NCI-H2081 (cell line): ENCODE measurements at regions not wholly inside any gene's neighbourhood (a gene's known extent, or its start where the extent isn't known, plus 50 kb on each side); places are given as distances from the start of the nearest gene placed in this dataset.

Experiments
- DNase-seq, 2 experiments: peaks; one replicate each; lab custom pipeline; 2025; lab: John Stamatoyannopoulos, UW

DNA sequence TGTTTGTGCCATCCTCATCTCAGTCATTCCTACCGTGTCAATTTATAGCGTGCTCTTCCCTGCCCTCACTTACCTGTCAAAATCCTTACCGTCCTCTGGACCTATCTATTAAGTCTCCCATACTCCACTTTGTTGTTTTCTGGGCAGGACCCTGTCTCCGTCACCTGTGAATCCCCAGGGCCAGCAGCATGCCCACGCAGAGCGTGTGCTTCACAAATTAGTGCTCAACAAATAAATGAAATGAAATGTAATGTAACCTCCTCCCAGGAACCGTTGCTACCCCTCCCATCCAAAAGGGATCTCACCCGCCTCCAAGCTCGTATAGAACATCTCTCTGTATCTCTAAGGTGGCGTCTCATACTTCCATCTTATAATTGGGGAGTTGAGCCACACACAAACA lies 589.9 kb upstream of the MGMT start:
- DNase-seq: no peak

DNA sequence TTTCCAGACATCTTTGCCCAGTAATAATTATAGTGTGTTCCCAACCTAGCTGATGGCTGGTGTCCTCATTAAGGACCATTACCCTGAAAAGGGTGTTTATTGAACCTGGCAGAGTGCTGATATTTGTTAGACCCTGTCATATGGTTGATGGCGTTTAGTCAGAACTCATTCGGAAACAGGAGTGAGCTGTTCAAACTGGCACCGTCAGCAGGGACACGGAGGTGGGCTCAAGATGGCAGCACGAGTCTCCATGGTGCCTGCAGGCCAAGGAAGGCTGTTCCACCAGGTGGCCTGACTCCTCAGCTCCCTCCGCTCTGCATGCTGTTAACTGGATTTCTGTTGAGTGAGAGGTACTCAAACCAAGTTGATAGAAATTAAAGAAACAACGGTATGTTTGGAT lies 589.1 kb upstream of the MGMT start:
- DNase-seq: no peak

DNA sequence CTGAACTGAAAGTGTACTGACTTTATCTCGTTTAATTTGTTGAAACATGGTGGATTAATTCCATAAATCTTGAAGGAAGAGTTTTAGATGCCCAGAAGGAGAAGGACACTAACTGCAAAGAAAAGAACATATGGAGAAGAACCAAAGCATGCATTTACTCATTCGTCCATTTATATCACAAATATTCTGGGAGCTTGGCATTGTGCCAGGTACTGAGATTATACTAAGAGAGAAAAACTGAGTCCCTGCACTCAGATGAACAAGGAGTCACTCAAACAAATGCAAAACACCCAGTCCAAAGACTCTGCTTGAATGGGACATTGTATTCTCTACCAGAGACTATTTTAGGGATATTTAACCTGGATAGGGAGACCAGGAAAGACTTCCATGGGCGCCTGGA lies 588.0 kb upstream of the MGMT start:
- DNase-seq: no peak

DNA sequence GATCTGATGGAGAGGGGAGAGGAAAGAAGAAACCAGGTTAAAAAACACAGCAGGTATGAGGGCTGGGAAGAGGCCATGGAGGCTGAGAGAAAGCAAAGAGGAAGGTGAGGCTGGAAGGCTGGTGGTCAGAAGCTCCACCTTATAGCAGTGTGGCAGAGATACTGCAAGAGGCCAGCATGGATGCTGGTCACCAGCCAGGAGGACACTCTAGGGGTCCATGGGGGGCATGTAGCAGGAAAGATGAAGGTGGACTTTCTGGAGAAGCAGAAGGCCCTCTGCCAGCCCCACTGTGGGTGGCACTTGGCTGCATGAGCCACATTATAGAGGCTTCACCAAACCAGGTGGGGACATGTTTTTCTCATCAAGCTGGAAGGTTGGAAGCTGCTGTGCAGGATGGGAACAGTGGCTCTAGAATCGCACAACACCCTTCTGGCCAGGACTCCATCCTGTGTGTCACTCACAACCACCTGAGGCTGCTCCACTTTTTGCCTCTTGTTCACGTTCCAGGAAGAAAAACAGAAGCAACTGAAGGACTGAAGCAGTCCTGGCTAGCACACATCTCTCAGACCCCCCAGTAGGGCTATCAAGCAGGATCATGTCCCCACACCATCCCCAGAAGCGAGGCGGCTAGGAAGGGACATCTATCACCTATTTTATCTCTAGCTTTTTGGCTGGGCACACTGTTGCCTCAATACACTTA lies 587.5 kb upstream of the MGMT start:
- no peak for DNase-seq

DNA sequence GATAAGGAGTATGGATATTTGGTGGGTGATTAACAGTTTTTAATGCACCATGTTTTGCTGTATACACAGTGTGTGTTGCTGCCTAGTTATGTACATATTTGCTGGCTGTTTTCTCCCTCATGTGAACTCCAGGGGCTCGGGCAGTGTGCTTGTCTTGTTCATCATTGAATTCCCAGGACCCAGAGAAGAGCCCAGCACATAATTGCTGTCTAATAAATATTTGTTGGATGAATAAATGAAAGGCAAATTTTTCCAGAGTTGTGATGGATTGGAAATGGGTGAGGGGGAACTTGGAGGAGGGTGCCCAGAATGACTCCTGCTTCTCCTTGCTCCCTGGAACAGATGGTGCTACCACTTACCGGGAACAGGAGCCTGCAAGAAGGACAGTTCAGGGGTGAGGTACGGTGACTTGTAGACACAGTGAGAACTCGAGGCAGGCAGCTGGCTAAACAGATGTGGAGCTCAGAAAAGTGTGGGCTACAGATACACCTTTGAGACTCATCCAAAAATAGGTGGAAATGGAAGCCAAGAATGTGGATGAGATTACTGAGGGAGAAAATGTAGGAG lies 586.8 kb upstream of the MGMT start:
- DNase-seq: no peak

DNA sequence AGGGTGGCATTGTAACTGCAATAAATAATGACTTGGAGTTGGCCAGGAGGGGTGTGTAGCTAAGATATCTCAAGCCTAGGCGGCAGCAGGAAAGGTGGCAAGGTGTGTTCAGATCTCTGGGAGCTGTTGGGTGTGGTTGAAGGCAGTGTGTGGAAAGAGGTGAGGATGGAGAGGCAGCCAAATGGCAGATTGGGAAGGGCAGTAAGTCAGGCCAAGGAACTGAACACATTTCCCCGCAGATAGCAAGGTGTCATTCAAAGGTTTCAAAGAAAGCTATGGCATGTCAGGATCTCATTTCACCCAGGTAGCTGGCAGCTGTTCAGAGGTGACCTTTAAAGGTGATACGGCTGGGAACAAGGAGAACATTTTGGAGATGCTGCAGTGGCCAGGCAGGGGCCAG lies 586.0 kb upstream of the MGMT start:
- DNase-seq: no peak

DNA sequence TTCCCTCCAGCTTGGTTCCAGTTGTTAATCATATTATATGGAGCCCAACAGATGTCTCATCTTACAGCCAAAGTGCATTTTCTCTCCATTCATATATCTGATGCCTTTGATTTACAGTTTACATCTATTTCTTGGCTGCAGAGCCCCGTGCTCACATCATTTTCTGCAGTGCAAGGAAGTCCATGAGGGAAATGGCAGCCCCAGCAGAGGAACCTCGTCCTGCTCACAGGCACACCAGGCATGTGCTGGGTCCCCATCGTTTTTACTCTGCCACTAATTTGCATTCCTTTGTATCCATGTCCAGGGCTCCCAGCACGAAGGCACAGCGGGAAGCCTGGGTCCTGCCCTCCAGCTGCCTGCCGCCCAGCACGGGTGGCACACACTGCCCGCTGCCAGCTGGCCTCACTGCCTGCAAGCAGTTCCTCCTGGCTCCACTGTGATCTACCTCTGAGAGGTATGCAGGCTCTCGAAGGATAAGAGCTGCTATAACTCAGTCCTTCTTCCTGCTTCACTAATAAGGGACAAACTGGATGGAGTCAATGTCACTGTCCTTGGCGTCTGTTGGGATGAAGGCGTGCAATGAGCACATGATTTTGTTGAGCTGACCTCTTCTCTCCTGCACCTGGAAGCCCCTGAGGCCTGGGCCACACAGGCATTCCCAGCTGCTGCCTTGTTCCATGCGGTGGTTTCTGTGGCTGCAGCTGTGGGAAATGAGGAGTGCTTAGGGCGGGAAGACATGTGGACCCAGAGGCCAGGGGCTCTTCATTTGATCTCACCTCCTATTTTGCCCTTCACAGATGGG lies 583.6 kb upstream of the MGMT start:
- DNase-seq: no peak

DNA sequence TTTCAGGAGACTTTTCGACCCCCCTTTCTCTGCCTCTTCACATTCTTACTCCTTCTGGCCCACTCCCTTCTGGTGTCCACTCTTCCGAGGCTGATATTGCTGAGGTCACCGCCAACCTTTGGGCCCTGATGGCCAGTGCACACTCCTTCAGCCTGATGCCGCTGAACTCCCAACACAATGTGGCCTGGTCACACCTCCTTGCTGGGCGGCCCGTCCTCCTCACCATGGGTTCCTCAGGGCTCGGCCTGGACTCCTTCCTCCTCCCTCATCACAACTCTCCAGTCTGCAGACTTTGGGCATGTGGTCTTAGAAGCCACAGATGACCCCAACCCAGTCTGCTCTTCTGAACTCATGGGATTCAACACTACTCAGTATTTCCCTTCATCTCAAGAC lies 583.0 kb upstream of the MGMT start:
- DNase-seq: no peak

DNA sequence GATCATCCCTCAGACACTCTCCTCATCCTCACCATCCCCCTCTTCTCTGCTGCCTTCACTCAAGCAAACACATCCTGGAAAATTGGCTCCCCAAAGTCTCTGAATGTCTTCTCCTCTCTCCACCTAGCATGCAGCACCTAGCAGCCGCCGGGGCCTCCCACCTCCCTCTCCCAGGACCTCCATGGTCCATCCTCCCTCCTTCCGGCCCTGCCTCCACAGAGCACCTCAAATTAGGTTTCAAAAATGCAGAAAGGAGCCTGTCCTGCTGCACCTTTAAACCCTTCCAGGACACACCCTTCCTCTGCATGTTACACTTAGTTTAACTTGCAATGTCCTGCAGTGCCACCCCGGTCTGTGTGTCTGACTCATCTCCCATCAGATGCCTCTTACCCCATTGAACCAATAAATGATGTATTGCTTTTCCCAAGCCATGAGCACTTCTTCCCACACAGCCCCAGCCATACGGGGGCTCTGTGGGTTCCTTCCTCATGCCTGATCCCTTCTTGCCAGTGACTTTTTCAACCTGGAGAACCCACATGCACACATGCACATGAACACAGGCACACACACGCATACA lies 582.5 kb upstream of the MGMT start:
- no peak for DNase-seq

DNA sequence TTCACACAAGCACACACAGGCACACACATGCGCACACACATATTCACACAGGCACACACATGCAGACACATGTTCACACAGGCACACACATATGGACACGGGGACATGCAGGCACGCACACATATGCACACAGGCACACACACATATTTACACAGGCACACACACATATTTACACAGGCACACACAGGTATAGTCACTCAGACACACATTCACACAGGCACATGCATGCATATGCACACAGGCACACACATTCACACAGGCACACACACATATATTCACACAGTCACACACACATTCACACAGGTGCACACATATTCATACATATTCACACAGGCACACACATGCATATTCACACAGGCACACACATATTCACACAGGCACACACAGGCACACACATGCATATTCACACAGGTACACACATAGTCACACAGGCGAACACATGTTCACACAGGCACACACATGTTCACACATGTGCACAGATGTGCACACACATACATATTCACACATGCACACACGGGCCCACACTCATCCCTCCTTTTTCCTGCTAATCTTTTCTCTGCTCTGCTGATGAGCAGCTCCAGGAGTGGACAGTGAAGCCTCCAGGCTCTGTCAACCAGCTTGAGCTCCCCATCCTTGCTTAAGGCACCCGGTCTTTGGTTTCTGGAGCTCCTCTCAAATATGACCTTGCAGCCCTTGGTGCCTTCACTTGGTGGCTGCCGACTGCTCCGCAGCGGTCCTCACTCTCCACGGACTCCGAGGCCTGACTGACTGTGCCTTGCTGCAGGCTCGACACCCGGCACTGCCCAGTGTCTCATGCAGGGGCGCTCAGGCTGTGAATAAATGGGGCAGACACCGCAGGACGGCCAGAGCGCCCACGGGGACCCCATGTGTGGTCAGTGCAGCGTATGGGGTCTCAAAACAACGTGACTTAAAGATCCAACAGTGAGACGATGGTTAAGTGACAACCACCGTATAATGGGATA lies 581.2 kb upstream of the MGMT start:
- no peak for DNase-seq

DNA sequence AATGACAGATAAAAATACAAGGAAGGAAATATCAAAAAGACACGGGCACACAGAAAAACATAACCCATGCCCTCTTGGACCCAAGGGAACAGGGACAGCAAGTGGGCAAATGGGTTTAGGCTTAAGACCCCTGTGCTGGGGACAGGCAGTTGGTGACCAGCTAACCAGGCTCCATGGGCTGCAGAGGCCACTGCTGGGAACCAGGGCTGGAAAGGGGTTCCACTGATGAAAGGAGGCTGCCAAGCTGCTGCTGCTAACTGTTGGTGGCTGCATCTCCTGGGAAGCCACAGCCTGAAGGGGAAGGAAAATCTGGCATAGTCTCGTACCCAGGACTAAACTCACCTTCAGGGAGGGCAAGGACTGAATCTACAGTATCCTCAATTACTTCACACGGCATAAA lies 579.2 kb upstream of the MGMT start:
- no peak for DNase-seq

DNA sequence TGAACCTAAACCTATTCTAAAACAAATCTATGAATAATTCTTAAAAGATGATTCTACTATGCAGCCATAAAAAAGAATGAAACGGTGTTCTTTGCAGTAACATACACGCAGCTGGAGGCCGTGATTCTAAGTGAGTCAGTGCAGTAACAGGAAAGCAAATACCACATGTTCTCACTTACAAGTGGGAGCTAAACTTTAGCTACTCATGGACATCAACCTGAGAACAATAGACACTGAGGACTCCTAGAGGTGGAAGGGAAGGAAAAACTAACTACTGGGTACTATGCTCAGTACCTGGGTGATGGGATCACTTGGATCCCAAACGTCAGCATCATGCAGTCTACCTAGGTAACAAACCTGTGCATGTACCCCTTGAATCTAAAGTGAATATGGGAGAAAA lies 575.0 kb upstream of the MGMT start:
- no peak for DNase-seq

DNA sequence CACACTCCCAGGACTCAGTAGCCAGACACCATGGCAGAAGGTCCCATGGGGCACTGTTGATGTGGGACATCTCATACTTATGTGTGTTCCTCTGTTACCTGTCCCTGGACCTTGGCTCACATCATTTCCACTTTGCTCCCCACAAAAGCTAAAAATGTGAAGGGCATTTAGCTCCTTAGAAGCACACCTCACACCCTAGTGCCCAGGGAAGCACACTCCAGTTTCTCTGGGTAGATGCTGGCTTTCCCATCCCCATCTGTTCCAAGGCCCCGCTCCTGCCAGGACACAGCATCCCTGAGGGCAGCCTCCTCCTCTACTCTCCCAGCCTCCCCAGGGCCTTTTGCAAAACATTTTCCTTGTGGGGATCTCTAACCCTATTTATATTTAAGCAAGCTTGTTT lies 572.4 kb upstream of the MGMT start:
- no peak for DNase-seq

DNA sequence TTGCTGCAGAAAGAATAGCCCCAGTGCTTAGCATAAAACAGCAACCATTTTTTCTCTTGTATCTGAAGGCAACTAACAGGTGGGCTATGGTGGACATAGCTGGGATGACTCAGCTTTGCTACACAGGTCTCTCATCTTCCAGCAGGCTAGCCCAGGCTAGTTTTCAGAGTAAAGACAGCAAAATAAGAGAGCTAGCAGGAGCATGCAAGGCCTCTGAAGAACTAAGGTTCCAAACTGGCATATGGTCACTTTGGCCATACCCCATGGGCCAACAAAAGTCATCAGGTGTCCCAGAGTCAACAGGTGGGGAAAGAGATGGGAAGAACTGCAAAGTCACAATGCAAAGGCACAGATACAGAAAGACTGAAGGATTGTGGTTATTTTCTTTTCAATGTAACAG lies 571.6 kb upstream of the MGMT start:
- DNase-seq: no peak

DNA sequence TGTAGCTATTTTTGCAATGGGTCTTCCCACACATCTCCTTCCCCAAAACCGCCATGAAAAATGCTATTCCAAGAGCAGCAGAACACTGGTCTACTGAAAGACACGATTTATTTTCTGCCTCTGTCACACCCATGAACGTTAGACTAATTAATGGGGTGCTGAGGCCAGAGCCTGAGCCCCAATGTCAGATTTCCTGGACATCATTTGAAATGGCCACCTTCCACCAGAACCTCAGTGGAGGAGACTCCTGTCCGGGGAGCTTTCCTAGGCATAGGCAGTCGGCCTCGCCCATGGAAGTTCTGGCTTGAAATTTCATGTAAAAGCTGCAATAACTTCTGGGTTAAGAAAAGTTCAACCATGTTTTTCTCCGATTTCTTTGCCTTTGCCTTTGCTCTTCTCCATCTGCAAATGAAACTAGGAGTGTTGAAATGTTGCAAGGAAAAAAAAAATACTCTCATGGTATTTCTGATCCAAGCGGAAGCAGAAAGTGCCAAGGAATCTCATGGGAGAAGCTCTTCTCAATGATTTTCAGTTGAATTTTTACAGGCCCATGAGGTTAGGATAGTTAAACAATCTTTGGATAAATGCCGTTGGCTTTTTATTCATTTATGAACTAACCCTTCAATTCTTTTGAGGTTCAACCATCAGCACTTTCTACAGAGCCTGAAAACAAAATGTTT lies 570.8 kb upstream of the MGMT start:
- no peak for DNase-seq

DNA sequence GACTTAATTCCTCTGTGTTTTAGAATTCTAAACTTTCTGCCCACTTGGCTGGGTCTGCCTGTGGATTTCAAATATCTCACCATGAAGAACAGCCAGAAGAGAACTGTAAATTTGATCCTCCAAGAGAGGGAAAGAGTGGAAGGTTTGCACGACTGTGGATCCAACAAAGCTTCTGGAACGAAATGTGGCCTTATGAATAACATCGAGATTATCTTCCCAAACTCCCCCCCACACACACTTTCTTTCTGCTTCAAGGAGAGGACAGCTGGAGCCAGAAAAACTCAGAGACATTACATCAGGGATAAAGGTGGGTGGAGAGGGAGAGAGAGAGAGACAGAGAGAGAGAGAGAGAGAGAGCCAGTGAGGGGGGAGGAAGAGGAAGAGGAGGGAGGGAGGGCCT lies 570.1 kb upstream of the MGMT start:
- no peak for DNase-seq

DNA sequence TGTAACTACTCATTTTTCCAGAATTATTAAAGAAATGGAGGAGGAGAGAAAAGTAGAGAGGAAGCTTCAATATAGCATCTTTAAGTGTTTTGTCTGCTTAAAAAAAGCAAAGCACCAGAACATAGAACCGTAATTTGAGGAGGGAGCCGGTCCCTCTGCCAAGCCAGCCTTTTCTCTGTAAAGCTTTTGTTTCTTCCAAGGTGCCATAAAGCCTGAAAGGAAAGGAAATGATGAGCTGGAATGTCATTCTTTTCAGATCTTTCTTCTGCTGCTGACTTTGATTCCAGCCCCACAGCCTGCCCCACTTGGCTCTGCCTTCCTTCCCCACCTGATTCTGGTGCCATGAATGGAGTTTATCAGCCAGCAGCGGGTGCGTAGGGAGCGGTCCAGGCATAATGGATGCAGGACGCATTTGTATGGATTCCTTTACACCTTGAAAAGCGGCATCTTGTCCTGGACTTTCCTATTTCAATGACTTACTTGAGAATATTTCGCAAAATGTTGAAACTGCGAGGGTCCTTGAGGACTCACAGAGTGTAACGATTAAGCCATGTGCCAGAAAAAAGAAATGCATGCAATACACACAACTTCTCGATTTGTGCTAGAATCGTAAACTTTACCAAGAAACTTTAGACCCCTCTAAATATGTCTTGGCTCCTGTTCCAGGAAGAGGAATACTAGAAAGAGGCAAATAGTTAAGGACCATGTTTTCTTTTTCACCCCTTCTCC lies 569.5 kb upstream of the MGMT start:
- DNase-seq: no peak

DNA sequence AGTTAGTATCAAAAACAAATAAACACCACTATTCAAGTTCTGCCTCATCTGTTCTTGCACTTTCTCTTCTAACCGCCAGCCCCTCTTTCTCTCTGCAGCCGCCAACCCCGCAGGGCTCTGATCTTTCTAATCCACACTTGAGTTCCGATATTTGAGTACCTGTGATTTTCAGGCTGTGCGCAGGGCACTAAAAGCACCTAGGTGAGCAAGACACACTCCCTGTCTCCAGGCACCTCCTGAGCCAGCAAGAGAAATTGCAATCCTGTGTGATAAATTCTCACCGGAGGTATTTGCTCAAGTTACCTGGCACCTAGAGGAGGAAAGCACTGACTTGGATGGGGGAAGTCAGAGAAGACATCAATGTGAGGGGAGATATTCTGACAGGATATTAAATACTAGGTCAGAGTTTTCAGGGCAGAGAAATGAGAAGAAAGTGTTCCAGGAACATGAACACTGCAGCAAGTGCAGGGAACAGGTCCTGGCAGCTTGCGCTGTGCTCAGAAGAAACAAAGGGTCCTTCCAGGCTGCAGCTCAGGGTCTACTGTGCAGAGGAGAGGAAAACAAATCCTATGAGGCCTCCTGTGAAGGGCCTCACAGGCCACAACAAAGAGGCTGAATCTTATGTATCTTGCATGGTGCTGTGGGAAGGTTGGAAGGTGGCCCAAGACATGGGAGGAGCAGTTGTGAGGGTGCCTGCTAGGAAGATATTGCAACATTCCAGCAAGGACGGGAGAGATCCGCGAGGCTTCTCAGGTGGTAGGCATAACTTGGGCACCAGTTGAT lies 568.7 kb upstream of the MGMT start:
- DNase-seq: no peak

DNA sequence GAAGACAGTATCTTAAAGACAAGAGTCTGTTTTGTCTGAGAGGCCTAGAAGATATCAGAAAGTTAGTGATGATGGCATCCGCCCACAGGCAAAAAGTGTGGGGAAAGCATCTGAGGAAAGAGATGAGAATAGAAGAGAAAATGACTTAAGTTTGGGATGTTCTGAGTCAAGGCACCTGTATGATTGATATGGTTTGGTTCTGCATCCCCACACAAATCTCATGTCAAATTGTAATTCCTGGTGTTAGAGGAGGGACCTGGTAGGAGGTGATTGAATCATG lies 568.2 kb upstream of the MGMT start:
- DNase-seq: no peak

DNA sequence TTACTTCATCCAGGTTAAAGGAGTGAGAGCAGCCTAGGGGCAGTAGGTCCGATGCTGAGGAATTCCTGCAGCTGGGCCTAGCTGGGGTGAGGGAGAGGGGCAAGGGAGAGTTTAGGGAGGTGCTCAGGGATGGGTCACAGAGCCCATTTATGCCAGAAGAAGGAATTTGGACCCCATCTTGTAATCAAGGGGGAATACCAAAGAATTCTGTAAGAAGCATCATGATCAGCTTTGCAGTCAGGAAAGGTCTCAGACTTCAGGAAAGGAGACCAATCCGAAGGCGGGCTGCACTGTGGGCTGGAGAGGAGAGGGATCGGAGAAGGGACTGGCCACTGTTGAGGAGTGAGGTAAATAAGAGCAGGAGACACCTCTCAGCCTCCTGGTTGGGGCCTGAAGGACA lies 566.6 kb upstream of the MGMT start:
- no peak for DNase-seq
